CD14-positive monocyte (primary cell): ENCODE measurements at regions not wholly inside any gene's neighbourhood (a gene's known extent, or its start where the extent isn't known, plus 50 kb on each side); places are given as distances from the start of the nearest gene placed in this dataset.

ENCODE experiments used
- DNase-seq, 3 donors: peaks; one replicate each; pipeline ENCODE4 v3.0.0-alpha.2; 2011 to 2022
- H2AFZ ChIP-seq: 2 replicates; pipeline ENCODE4 v1.6.0; 2012; ENCODE audit warnings: mild to moderate bottlenecking, low read depth, low read length, inconsistent platforms; ENCODE audit not compliant: insufficient read depth, poor library complexity, severe bottlenecking
- H3K27ac ChIP-seq, 2 donors: 1 replicate in 1 of 2; 2 replicates in 1 of 2; pipeline ENCODE4 v1.5.1; 2012 to 2013; ENCODE audit warnings: low read length in 2 of 2, control low read depth in 1 of 2, inconsistent platforms in 1 of 2, low read depth in 1 of 2, mild to moderate bottlenecking in 1 of 2
- H3K27me3 ChIP-seq, 2 donors: one replicate each; pipeline versions ENCODE4 v1.6.0 to v1.6.1; 2011 to 2013; ENCODE audit warnings: low read length in 2 of 2; ENCODE audit not compliant: control insufficient read depth in 2 of 2, insufficient read depth in 2 of 2
- H3K36me3 ChIP-seq, 2 donors: replicated peaks in 1 of 2; 1 replicate in 1 of 2; 2 replicates in 1 of 2; pipeline versions ENCODE4 v1.5.1 to v1.6.1; 2012 to 2013; ENCODE audit warnings: low read length in 2 of 2, control low read depth in 1 of 2, inconsistent platforms in 1 of 2, mild to moderate bottlenecking in 1 of 2; ENCODE audit not compliant: insufficient read depth in 2 of 2, control insufficient read depth in 1 of 2
- H3K4me1 ChIP-seq, 2 donors: 1 replicate in 1 of 2; 2 replicates in 1 of 2; pipeline versions ENCODE4 v1.5.1 to v1.6.1; 2012 to 2013; ENCODE audit warnings: low read length in 2 of 2, control low read depth in 1 of 2, inconsistent platforms in 1 of 2, mild to moderate bottlenecking in 1 of 2, moderate library complexity in 1 of 2; ENCODE audit not compliant: insufficient read depth in 2 of 2, control insufficient read depth in 1 of 2
- H3K4me2 ChIP-seq: replicated peaks from 2 replicates; pipeline ENCODE3; 2012; ENCODE audit warnings: low read length, moderate library complexity, mild to moderate bottlenecking; ENCODE audit not compliant: poor library complexity, severe bottlenecking; ENCODE audit errors: extremely low read depth
- H3K4me3 ChIP-seq, 3 experiments: fragments of 200-600 bp in 1 of 3; sonication (generic) in 1 of 3; replicated peaks in 1 of 3; 1 replicate in 2 of 3; 2 replicates in 1 of 3; pipeline ENCODE4 v1.5.1; 2011 to 2013; ENCODE audit warnings: low read length in 3 of 3, mild to moderate bottlenecking in 3 of 3, control low read depth in 2 of 3, low read depth in 2 of 3, inconsistent platforms in 1 of 3, moderate library complexity in 1 of 3
- H3K79me2 ChIP-seq: 2 replicates; pipeline ENCODE4 v1.6.0; 2012; ENCODE audit warnings: mild to moderate bottlenecking, control low read depth, inconsistent platforms, low read length, moderate library complexity; ENCODE audit not compliant: insufficient read depth
- H3K9ac ChIP-seq: 2 replicates; pipeline ENCODE4 v1.6.0; 2017; ENCODE audit warnings: low read length, mild to moderate bottlenecking; ENCODE audit not compliant: insufficient read depth, poor library complexity, severe bottlenecking
- H3K9me3 ChIP-seq, 2 donors: replicated peaks in 1 of 2; 1 replicate in 1 of 2; 2 replicates in 1 of 2; pipeline versions ENCODE4 v1.5.1 to v1.6.1; 2012 to 2013; ENCODE audit warnings: low read length in 2 of 2, control low read depth in 1 of 2; ENCODE audit not compliant: control insufficient read depth in 1 of 2, insufficient read depth in 1 of 2
- H4K20me1 ChIP-seq: 2 replicates; pipeline ENCODE4 v1.6.0; 2012; ENCODE audit warnings: mild to moderate bottlenecking, low read length, control low read depth, moderate library complexity; ENCODE audit not compliant: insufficient read depth
- H3K27ac Mint-ChIP-seq, 7 donors: one replicate each; pipeline ENCODE4 v1.8.0; 2020; ENCODE audit warnings: mild to moderate bottlenecking in 7 of 7, mixed read lengths in 7 of 7, moderate library complexity in 6 of 7, inconsistent platforms in 2 of 7
- H3K27me3 Mint-ChIP-seq, 3 donors: one replicate each; pipeline ENCODE4 v1.8.0; 2021 to 2022; ENCODE audit warnings: low read depth in 3 of 3, mild to moderate bottlenecking in 3 of 3, mixed read lengths in 3 of 3, moderate library complexity in 3 of 3, inconsistent platforms in 1 of 3
- H3K36me3 Mint-ChIP-seq, 2 donors: one replicate each; pipeline ENCODE4 v1.8.0; 2020; ENCODE audit warnings: mixed read lengths in 2 of 2, inconsistent platforms in 1 of 2, mild to moderate bottlenecking in 1 of 2
- H3K4me1 Mint-ChIP-seq: one replicate; pipeline ENCODE4 v1.8.0; 2020; ENCODE audit warnings: mild to moderate bottlenecking, mixed read lengths
- H3K4me3 Mint-ChIP-seq, 2 donors: one replicate each; pipeline ENCODE4 v1.8.0; 2020; ENCODE audit warnings: mild to moderate bottlenecking in 2 of 2, mixed read lengths in 2 of 2, moderate library complexity in 1 of 2
- H3K9me3 Mint-ChIP-seq, 7 donors: one replicate each; pipeline ENCODE4 v1.8.0; 2020 to 2022; ENCODE audit warnings: mixed read lengths in 7 of 7, mild to moderate bottlenecking in 6 of 7, moderate library complexity in 6 of 7, inconsistent platforms in 2 of 7
- WGBS: methylation state at CpG from one replicate; pipeline ENCODE4 v1.1.5; 2013; ENCODE audit warnings: missing lambda C conversion rate; ENCODE audit not compliant: insufficient coverage; 5-methylcytosine and 5-hydroxymethylcytosine counted together
- intact Hi-C, 2 donors: fragments of 100-400 bp; cut with micrococcal nuclease; formaldehyde crosslinking; loops; one replicate each; pipeline versions ENCODE4 v1.15.0 to v1.15.1; 2023
- TF ChIP-seq, protein P1 (sequence below): fragments of 200-600 bp; IDR thresholded peaks from one replicate; pipeline ENCODE4 v1.8.0; 2022; ENCODE audit warnings: antibody characterized with exemption, mild to moderate bottlenecking

DNA sequence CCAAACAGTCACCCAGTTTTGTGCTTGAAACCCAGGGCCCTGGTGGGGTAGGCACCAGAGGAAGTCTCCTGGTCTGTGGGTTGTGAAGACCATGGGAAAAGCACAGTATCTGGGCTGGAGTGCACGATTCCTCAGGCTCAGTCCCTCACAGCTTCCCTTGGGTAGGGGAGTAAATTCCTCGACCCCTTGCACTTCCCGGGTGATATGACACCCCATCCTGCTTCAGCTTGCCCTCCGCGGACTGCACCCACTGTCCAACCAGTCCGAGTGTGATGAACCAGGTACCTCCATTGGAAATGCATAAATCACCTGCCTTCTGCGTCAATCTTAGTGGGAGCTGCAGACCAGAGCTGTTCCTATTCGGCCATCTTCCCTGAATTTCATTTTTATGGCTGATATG, 133.9 kb upstream of the KCTD3 start:
- H3K9me3 Mint-ChIP-seq = peaks cover 0 to 22% (median 6%) of the 10 kb centered on the region in 7 donors

DNA sequence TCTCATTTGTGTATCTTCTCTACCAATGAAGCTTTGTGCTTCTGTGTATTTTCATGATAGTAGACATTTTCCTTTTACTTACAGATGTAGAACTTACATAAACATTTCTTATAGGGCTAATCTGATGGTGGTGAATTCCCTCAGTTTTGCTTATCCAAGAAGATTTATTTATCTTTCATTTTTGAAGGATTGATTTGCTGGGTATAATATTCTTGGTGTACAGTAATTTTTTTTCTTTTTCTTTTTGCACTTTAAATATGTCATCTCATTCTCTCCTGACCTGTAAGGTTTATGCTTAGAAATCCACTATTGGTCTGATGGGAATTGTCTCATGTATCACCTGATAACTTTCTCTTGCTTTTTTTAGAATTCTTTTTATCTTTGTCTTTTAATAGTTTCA, 127.6 kb upstream of the KCTD3 start:
- Mint-ChIP-seq H3K27me3 (peaks cover 0 to 1% (median 0%) of the 10 kb centered on the region in 3 donors), H3K27ac (no peak overlapping the region), H3K4me3 (no peak overlapping the region), H3K4me1 (no peaks in the 10 kb centered on the region), H3K36me3 (no peaks in the 10 kb centered on the region), H3K9me3 (peaks cover 8 to 18% (median 13%) of the 10 kb centered on the region in 7 donors)
- Histone ChIP-seq H3K9ac (no peak overlapping the region), H2AFZ (no peak overlapping the region), H4K20me1 (no peaks in the 10 kb centered on the region), H3K9me3 (peaks cover 6 to 8% of the 10 kb centered on the region in 2 donors), H3K27ac (no peak overlapping the region), H3K27me3 (no peaks in the 10 kb centered on the region), H3K36me3 (no peaks in the 10 kb centered on the region), H3K79me2 (no peaks in the 10 kb centered on the region), H3K4me2 (no peak overlapping the region), H3K4me1 (no peaks in the 10 kb centered on the region), H3K4me3 (no peak overlapping the region)
- TF ChIP-seq, protein P1, sequence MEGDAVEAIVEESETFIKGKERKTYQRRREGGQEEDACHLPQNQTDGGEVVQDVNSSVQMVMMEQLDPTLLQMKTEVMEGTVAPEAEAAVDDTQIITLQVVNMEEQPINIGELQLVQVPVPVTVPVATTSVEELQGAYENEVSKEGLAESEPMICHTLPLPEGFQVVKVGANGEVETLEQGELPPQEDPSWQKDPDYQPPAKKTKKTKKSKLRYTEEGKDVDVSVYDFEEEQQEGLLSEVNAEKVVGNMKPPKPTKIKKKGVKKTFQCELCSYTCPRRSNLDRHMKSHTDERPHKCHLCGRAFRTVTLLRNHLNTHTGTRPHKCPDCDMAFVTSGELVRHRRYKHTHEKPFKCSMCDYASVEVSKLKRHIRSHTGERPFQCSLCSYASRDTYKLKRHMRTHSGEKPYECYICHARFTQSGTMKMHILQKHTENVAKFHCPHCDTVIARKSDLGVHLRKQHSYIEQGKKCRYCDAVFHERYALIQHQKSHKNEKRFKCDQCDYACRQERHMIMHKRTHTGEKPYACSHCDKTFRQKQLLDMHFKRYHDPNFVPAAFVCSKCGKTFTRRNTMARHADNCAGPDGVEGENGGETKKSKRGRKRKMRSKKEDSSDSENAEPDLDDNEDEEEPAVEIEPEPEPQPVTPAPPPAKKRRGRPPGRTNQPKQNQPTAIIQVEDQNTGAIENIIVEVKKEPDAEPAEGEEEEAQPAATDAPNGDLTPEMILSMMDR = no peak
- intact Hi-C loops = no loop called here
- DNase-seq = no peak

More for the DNA sequence above, 133.9 kb upstream of the KCTD3 start:
- Histone ChIP-seq H3K4me2 (no peak overlapping the region), H3K27me3 (no peaks in the 10 kb centered on the region), H3K9ac (no peak overlapping the region), H2AFZ (no peak overlapping the region), H3K27ac (no peak overlapping the region), H3K9me3 (peaks cover 8 to 12% of the 10 kb centered on the region in 2 donors), H3K79me2 (no peaks in the 10 kb centered on the region), H3K4me3 (no peak overlapping the region), H4K20me1 (no peaks in the 10 kb centered on the region), H3K4me1 (no peaks in the 10 kb centered on the region), H3K36me3 (no peaks in the 10 kb centered on the region)
- TF ChIP-seq, protein P1 = no peak
- intact Hi-C loops = no loop called here
- H3K27me3 Mint-ChIP-seq = peaks cover 0 to 1% (median 0%) of the 10 kb centered on the region in 3 donors
- no peak for DNase-seq
- H3K4me3 Mint-ChIP-seq = no peak overlapping the region
- no peak overlapping the region for H3K27ac Mint-ChIP-seq
- H3K4me1 Mint-ChIP-seq = no peaks in the 10 kb centered on the region
- 94% methylated on average over 3 of the region's 8 CpGs for WGBS
- no peaks in the 10 kb centered on the region for H3K36me3 Mint-ChIP-seq
